HG02623 (cell line): ENCODE measurements at regions not wholly inside any gene's neighbourhood (a gene's known extent, or its start where the extent isn't known, plus 50 kb on each side); places are given as distances from the start of the nearest gene placed in this dataset.
"Not testable (repeated sequence)": the region's sequence is repeated elsewhere in the genome, so short reads cannot be mapped to it uniquely, and the experiment has no call there.

ENCODE experiments used
- ATAC-seq: cut with Tn5 transposase; IDR thresholded peaks from one replicate; pipeline ENCODE4 v1.9.1; 2021; ENCODE audit warnings: moderate library complexity; ENCODE audit not compliant: unreplicated experiment

DNA sequence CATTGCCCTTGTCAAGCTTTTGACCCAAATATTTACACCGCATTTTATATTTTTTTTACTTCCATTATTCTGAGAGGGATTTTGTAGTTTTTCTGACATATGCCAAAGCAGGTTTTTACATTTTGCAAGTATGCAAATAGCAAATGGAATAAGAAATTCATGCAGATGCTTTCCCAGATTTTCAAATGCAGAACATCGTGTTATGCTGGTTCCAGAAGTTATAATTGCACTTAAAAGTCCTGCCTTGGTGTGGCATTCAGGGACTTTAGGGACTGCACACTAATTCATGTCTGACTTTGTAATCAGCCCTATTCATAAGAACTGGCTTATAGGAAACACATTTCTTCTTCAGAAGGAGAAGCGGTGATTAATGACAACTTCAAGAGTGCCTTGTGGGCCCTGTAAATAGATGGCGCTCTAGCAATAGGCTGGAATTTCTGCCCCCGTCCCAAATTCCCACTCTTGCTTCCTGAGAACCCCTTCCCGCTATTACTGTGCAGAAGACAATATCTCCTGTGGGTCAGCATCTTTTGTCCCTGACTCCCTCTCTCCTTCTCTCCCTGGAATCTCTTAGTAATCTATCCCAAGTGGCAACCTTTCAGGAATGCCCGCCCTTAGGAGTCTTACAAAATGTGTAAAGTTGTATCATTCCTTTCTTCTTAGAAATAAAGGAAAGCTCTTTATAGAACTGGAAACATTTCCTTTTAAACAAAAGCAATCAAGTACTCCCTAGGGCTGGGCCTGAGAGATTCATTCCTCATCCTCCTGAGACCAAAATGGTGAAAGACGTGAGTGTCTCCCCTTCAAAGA is 264.0 kb downstream of the INHBA start:
- ATAC-seq, result no peak

DNA sequence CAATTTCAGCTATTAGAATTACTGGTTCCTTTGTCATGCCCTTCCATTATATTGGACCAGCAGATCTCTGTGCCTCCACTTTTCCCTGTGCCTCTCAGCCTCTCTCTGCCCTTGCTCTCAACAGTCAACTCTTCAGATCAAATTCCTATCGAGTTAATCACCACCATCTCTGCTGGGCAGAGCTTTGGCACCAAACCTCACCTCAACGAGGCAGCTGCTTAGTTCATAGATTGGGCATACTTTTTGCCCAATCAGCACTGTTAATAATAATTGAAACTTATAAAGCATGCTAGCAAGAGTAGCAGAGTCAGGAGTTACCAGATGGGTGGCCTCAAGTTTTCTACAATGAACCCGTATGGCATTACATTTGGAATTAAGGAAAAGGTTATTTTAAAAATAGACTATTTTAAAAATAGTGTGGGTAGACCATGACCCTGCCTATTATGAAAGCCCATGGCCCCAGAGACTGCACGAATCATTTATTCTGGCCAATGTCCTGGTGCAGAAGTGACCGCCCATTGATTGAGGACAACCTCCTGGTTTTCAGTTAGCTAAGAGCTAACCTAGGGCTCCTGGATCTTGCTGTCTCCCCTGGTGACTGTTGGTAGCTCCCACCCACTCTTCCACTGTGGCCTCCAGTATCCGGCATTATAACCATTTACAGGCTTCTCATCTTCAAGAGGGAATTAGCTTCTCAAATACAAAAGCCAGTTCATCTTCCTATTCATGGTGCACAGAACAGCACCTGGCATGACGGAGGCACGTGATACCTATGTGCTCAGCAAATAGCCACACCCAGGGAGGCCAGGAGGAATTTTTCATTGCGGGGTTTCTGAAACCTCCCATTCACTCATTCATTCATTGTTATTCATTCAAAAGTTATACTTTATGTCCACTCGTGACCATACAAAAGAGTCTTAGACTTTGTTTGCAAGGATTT is 265.4 kb downstream of the INHBA start:
- no peak for ATAC-seq

DNA sequence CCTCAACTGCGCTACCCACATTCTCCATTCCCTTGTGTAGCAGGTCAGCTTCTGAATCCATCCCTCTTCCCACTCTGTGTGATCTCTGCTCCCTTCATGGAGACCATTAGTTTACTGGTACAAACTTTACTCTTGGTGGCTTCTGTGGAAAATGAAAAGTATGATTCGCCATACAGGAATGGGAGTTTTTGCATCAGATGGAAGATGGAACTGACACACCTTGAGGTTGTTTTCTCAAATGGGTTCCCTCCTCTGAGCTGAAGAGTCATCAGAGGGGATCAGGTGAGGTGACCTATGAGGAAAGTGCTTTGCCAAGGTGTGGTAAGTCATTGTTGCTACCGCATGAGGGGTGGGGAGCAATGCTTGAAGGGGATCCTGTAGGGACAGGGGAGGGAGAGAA is 266.8 kb downstream of the INHBA start:
- no peak for ATAC-seq

DNA sequence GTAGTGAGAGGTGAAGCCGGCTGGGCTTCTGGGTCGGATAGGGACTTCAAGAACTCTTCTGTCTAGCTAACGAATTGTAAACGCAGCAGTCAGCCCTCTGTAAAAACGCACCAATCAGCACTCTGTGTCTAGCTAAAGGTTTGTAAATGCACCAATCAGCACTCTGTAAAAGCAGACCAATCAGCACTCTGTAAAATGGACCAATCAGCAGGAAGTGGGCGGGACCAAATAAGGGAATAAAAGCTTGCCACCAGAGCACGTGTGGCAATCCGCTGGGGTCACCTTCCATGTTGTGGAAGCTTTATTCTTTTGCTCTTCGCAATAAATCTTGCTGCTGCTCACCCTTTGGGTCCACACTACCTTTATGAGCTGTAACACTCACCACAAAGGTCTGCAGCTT is 267.9 kb downstream of the INHBA start:
- ATAC-seq, result not testable (repeated sequence)

DNA sequence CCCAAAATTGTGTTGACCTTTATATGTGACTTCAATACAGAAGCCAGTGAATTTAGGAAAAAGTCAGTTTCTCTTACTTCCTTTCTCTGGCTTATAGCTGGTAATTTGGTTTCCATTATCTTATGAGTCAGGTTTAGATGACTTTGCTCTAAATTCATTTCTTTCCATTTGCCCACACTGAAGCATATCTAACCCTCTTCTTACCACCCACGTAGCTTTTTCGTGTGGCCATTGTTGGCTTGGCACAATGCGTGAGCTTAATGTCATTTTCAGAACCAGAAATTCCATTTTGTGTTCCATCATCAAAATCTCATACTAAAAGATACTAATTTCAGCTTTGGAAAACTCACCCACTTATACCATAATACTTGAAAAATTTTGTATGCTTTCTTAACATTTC is 271.2 kb downstream of the INHBA start:
- no peak for ATAC-seq

DNA sequence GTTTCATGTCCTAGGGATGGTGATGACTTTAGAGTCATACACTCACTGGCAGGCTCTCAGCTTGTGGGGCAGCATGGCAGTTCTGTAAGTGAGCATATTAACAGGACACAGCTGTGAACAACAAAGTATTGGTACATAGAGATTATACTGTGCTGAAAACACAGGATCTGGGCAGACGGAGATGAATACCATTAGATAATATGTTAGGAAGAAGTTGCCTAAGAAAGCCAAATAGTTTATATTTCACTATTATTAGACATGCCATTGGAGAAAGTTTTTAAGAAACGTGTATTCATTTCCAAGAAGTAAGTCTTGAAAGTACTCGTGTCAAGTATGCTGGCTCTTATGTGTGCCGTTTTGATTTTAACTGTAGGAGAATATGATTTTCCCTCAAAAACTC is 274.5 kb downstream of the INHBA start:
- no peak for ATAC-seq

DNA sequence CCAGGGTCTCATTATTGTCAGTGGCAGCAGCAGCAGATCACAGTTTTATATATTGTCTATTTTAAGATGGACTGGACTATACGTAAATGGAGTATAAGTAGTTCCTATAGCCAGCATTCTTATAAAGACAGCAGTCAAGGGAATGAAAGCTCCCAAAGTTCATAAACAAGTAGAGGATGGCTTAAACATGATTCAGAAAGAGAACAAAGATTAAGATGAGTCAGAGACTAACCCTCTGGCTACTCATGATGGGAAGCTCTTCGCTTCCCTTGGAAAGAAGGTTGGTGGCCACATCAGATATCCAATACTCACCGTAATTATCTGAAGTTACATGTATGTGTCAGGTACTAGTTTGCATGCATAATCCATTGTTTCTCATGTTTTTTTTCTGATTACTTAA is 277.0 kb downstream of the INHBA start:
- ATAC-seq, result no peak

DNA sequence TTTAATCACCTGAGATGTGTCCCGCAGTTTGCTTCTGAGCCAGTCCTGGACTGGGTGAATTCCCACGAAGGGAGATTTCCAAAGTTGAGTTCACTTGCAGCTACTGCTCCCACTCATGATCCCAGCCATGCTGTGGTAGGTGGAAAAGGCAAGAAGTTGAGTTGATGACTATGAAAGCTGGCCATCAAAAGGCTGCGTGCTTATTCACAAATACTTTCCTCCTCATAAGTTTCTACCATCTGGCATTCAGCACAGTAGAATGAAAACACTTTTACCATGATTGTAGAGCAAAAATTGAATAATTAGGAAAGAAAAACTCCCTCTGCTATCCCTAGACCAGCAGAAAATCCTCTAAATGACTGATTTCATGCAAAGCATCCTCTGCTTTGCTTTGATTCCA is 281.8 kb downstream of the INHBA start:
- no peak for ATAC-seq

DNA sequence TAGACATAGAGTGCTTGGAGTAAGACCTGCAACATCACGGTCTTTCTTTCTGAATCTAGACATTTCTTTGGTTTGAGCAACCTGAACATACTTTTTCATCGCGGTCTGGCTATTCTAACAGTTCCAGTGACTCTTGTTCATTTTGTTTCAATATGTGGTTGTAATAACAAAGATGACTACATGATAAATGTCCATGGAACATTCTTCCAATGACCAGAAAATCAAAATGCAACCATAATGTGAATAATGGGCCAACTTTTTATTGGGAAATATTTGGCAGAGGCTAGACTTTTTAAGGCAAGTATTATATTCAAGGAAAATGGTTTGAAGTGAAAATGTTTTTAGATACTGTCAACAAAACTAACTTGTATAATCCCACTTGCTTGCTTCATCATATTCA is 282.5 kb downstream of the INHBA start:
- no peak for ATAC-seq

DNA sequence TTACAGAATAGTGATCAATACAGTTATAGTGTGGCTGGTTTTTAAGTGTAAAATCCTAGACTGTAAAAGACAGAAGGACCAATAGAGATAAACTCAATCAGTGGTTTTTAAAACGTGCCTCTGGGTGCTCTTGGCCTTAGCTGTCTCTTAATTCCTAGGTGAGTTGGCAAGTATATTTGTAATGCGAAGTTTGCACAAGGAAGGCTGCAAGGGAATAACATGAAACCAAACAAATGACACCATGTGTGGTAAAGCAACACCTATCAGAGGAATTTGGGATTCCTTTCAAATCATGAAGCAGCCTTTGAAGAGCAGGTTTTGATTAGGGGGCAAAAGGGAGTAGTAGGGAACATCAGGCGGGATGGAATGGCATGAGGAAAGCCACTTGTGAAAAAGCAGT is 284.6 kb downstream of the INHBA start:
- no peak for ATAC-seq

DNA sequence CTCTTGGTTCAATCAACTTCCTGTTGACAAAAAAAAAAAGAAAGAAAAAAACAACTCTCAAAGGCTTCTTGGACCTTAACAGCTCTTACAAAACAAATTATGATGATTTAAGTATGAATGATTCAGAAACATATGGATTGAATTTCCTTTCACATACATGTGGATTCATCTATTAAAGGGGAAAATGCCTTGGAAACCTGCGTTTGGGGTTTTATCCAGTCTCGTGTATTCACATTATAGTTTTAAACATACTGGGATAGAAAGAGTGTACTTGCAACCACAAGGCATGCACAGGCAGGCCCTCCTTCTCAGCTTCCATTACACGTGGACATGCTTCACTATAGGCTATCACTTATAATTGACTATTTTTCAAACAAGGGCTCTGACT is 286.7 kb downstream of the INHBA start:
- no peak for ATAC-seq

DNA sequence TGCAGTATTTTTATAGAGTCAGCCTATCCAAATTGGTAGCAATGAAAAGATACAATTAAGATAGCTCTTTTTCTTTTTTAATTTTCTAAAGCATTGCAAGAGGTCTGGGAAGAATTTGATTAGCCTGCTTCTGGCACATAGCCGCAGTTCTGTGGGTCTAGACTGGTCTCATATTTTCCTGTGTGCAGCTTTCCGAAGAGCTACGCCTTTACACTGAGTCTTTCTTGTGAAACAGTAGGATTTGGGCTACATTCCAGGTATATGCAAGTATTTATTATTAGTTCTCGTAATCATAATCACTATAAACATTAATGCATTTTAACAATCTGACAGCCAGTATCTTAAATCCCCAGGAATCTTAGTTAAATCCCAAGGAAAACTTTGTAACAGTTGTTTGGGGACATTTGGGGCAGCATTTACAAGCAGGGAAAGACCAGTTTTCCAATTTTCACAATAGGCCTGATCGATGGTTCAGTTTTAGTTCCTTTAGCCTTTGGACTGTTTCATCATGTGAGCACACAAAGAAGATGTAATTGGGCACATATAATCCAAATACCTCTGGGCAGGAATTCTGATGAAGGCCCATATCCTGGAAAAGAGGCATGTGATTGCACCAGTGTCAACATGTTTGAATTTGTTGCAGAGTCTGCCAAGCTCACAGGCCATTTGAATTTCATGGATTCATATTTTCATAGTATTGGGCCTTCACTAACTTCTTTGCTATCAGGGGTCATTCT is 287.3 kb downstream of the INHBA start:
- no peak for ATAC-seq

DNA sequence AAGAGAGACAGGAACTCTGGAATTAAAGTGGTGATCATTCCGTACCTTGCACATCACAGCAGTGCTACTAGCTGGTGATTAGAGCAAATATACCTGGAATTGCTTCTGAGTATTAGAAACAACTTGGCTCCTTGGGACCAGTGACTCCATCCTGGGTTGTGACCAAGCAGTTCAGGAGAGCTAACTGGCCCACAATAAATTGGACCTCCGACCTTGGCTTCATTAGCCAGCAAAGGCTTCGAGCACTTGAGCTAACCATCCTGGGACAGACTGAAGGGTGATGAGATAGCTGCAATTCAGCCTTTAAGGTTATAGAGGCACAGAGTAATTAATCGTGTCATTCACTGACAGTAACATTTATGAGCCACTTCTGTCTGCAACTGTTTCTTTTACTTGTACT is 287.8 kb downstream of the INHBA start:
- ATAC-seq, result no peak

DNA sequence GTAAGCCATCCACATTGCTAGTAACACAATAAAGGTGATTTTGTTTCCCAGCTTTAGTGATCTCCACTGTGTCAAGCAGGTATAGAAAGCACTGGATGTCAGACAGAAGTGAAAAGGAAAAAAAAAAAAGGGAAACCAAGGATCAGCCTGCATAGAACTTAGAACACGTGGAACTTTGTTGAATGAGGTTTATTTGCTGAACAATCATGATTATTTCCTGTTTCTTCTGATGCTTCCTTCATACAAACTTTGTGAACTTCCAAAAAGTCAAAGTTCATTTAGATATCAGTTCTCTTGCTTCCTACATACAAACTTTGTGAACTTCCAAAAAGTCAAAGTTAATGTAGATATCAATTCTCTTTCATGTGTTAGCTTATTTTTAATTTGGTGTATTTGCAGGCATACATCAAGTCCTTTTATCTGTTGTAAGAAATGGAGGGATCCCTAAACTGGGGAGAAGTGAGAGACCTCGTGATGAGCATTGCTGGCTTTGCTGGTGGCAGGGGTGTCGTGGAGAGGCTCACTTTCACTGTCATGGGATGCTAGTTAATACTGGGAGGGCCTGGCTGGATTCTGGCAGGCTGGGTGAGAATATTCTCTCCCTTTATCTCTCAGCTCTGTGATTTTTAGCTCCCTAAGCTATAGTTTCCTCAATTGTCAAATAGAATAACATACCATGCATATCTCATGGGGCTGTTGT is 298.4 kb downstream of the INHBA start:
- no peak for ATAC-seq

DNA sequence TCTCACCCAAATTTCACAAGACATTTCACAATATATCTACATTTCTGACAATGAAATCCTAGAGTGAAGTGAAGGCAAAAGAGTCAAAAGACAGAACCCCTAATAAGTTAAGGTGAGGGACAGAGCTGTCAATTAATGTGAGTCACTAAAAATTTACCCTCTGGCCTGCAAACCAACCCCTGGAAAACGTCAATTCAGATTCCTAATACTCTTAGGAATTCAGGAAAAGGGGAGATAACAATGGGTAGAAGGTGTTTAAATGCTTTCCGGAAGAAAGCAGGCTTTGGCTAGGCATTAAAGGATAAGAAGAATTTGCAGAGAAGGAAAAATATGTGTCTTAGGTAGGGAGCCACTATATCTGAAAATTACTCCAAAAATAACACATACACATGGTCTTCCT is 299.6 kb downstream of the INHBA start:
- no peak for ATAC-seq

DNA sequence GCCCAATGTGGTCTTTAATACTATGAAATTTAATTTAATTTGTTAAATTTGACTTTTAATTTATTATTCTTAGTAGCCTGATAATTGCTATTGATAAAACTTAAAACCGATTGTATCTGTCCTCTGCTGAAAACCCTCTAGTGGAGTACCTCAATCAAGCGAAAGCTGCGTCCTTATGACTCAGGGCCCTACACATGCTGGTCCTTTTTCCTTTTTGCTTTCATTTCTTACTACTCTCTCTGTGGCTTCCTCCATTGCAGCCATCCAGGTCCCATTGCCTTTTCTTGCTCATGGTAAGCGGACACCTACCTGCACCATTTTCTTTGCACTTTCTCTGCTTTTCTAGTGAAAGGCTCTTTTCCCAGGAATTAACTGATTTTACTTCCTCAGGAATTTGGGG is 301.1 kb downstream of the INHBA start:
- no peak for ATAC-seq

DNA sequence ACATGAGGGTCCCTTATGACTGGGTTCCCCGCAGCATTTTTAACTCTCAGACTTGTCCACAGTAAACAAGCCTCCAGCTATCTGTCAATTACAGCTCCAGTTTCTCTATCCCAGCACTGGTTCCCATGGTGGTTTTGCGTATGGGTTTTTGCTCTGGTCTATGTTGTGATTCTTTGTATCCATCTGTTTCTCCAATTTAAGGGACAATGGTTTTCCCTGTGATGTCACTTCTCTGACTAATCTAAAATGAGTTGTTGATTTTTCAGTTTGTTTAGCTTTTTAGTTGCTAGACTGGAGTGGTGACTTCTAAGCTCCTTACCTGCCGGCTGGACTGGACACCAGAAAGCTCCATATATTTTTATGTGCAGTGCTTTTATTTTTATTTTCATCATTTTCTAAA is 303.7 kb downstream of the INHBA start:
- ATAC-seq, result no peak

DNA sequence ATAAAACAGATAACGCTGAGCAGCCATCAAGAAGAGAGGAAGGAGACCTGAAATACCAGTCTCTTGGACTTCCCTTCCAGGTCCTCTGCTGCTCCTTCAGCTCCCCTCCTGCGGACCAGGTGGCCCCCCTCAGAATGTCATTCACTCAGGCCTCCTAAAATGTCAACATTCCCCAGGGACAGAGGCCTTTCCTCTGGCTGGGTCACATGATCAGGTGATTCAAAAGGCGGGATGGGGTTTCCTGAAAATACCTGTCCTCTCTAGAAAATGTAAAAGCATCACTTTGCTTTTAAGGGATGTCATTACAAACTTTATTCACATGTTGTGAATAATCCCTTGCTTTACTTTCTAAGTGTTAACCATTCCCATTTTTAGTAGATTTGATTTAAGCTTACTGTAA is 311.1 kb downstream of the INHBA start:
- ATAC-seq, result no peak

DNA sequence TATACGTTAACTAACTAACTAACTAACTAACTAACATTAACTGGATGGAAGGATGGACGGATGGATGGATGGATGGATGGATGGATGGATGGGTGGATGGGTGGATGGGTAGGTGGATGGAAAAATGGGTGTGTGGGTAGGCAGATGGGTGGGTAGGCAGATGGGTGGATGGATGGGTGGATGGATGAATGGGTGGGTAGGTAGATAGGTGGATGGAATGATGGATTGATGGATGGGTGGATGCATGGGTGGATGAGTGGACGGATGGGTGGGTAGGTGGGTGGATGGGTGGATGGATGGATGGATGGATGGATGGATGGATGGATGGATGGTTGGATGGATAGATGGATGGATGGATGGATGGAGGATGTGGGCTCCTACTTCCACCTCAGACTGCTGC is 314.0 kb downstream of the INHBA start:
- not testable (repeated sequence) for ATAC-seq

DNA sequence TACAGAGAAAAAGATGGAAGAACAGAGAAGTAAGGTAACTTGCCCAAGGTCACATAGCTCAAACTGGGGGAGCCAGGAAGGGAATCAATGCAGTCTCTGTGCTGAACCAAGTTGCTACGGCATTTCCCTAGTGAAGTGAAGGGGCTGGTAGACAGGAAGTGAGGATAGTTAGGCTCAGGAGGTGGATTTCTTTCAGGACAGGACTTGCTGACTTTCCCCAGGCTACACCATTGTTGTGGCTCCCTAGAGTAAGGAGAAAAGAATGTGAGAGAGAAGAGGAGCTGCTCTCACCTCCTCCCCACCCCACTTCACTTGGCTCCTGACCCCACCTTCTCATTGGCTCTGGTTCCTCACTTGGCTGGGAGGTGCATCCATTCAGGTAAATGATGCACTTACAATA is 316.9 kb downstream of the INHBA start:
- no peak for ATAC-seq

DNA sequence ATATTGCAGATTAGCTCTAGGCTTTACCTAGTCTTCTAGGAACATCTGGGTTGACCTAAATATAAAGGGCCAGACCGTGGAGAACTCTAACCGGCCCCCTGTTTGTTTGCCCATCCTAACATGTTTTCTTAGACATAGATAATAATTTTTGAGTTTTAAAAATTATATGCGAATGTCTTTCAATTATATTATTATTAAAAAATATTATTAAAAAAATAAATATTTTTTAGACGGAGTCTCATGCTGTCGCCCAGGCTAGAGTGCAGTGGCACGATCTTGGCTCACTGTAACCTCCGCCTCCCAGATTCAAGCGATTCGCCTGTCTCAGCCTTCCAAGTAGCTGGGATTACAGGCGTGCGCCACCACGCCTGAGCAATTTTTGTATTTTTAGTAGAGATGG is 318.5 kb downstream of the INHBA start:
- no peak for ATAC-seq
